IMR-90 (cell line): ENCODE measurements at regions not wholly inside any gene's neighbourhood (a gene's known extent, or its start where the extent isn't known, plus 50 kb on each side); places are given as distances from the start of the nearest gene placed in this dataset.

Source experiments
- ATAC-seq: fragments of 200-7000 bp; cut with Tn5 transposase; 2 replicates; pipeline ENCODE4 v1.9.1; 2020; ENCODE audit warnings: low read depth, mild to moderate bottlenecking, moderate library complexity
- BruUV-seq: library from RNA; stranded (reverse); fragments of 400-500 nt; replicated peaks from 2 replicates; lab custom pipeline; 2021; lab: Mats Ljungman, UMichigan
- CTCF ChIA-PET: fragments of 300-600 bp; formaldehyde crosslinking; extraction: SDS; loops from one replicate; lab custom pipeline; 2021; ENCODE audit warnings: antibody characterized with exemption; lab: Yijun Ruan, JAX
- POLR2A ChIA-PET: fragments of 300-600 bp; sonication (Branson Sonifier 250); formaldehyde crosslinking; loops from one replicate; lab custom pipeline; 2022; ENCODE audit warnings: antibody characterized with exemption; ENCODE audit not compliant: unreplicated experiment; lab: Charles Lee
- DNase-seq: peaks from one replicate; pipeline ENCODE4 v3.0.0; 2013
- H2AFZ ChIP-seq: replicated peaks from 2 replicates; pipeline ENCODE3; 2013; ENCODE audit warnings: low read length, mild to moderate bottlenecking; ENCODE audit not compliant: poor library complexity
- H2AK5ac ChIP-seq: 2 replicates; pipeline ENCODE4 v1.6.1; 2013; ENCODE audit warnings: low read depth, low read length, inconsistent platforms
- H2AK9ac ChIP-seq: replicated peaks from 2 replicates; pipeline ENCODE3; 2013; ENCODE audit warnings: mild to moderate bottlenecking, low read depth, low read length, moderate library complexity; ENCODE audit not compliant: poor library complexity
- H2BK120ac ChIP-seq: 2 replicates; pipeline ENCODE4 v1.6.1; 2013; ENCODE audit warnings: low read depth, low read length, inconsistent platforms
- H2BK15ac ChIP-seq: 3 replicates; pipeline ENCODE4 v1.6.1; 2013; ENCODE audit warnings: low read depth, low read length, inconsistent platforms
- H2BK20ac ChIP-seq: 2 replicates; pipeline ENCODE4 v1.6.1; 2013; ENCODE audit warnings: low read depth, mild to moderate bottlenecking, inconsistent platforms, low read length, moderate library complexity
- H2BK5ac ChIP-seq: 2 replicates; pipeline ENCODE4 v1.6.1; 2013; ENCODE audit warnings: mild to moderate bottlenecking, low read depth, low read length, inconsistent platforms; ENCODE audit not compliant: poor library complexity, severe bottlenecking
- H3K14ac ChIP-seq: replicated peaks from 2 replicates; pipeline ENCODE4 v1.6.1; 2013; ENCODE audit warnings: low read depth, low read length, inconsistent platforms
- H3K18ac ChIP-seq: 2 replicates; pipeline ENCODE4 v1.6.1; 2013; ENCODE audit warnings: low read depth, low read length, control low read depth
- H3K23ac ChIP-seq: 2 replicates; pipeline ENCODE4 v1.6.1; 2013; ENCODE audit warnings: low read depth, low read length, inconsistent platforms
- H3K27ac ChIP-seq: 2 replicates; pipeline ENCODE4 v1.5.1; 2013; ENCODE audit warnings: mild to moderate bottlenecking, control low read depth, low read length; ENCODE audit not compliant: insufficient read depth
- H3K27me3 ChIP-seq: 2 replicates; pipeline ENCODE4 v1.6.1; 2013; ENCODE audit warnings: low read length; ENCODE audit not compliant: control insufficient read depth, insufficient read depth
- H3K36me3 ChIP-seq: 2 replicates; pipeline ENCODE4 v1.6.1; 2013; ENCODE audit warnings: low read length, mixed read lengths; ENCODE audit not compliant: control insufficient read depth, insufficient read depth
- H3K4ac ChIP-seq: 2 replicates; pipeline ENCODE4 v1.6.1; 2013; ENCODE audit warnings: low read depth, low read length, inconsistent platforms
- H3K4me1 ChIP-seq: 2 replicates; pipeline ENCODE4 v1.6.1; 2013; ENCODE audit warnings: low read length, mixed read lengths; ENCODE audit not compliant: control insufficient read depth, insufficient read depth
- H3K4me2 ChIP-seq: 2 replicates; pipeline ENCODE4 v1.6.1; 2013; ENCODE audit warnings: low read depth, mild to moderate bottlenecking, control low read depth, low read length, moderate library complexity
- H3K4me3 ChIP-seq: 2 replicates; pipeline ENCODE4 v1.5.1; 2013; ENCODE audit warnings: low read depth, mild to moderate bottlenecking, control low read depth, low read length, moderate library complexity; ENCODE audit not compliant: insufficient read depth
- H3K56ac ChIP-seq: 2 replicates; pipeline ENCODE4 v1.6.1; 2013; ENCODE audit warnings: low read length, inconsistent platforms; ENCODE audit not compliant: insufficient read depth; ENCODE audit errors: extremely low read depth
- H3K79me1 ChIP-seq, 2 experiments: 2 replicates each; pipeline ENCODE4 v1.6.1; 2013; ENCODE audit warnings: low read length in 2 of 2, inconsistent platforms in 1 of 2, low read depth in 1 of 2
- H3K9ac ChIP-seq: 2 replicates; pipeline ENCODE4 v1.6.1; 2013; ENCODE audit warnings: low read depth, low read length, control low read depth
- H3K9me1 ChIP-seq: 2 replicates; pipeline ENCODE4 v1.6.1; 2013; ENCODE audit warnings: low read length, inconsistent platforms; ENCODE audit not compliant: insufficient read depth
- H3K9me3 ChIP-seq: 2 replicates; pipeline ENCODE4 v1.6.1; 2013; ENCODE audit warnings: low read length; ENCODE audit not compliant: control insufficient read depth, insufficient read depth
- H4K20me1 ChIP-seq: 2 replicates; pipeline ENCODE4 v1.6.1; 2013; ENCODE audit warnings: low read length, inconsistent platforms; ENCODE audit not compliant: insufficient read depth
- H4K5ac ChIP-seq: 2 replicates; pipeline ENCODE4 v1.6.1; 2013; ENCODE audit warnings: mild to moderate bottlenecking, low read depth, low read length, control low read depth
- H4K8ac ChIP-seq, 2 experiments: 2 replicates each; pipeline ENCODE4 v1.6.1; 2013; ENCODE audit warnings: low read depth in 2 of 2, low read length in 2 of 2, control low read depth in 1 of 2, inconsistent platforms in 1 of 2
- H4K91ac ChIP-seq: 2 replicates; pipeline ENCODE4 v1.6.1; 2013; ENCODE audit warnings: low read depth, low read length, inconsistent platforms; ENCODE audit not compliant: insufficient read depth
- CHD1 ChIP-seq: IDR thresholded peaks from 2 replicates; pipeline ENCODE4 v1.6.1; 2012; ENCODE audit warnings: low read depth, low read length, improper control_type of control experiment
- ELK1 ChIP-seq: fragments of 150-350 bp; IDR thresholded peaks from 2 replicates; pipeline ENCODE4 v1.6.1; 2016; ENCODE audit warnings: low read depth, mild to moderate bottlenecking, low read length, moderate library complexity, borderline replicate concordance
- MAFK ChIP-seq: IDR thresholded peaks from 2 replicates; pipeline ENCODE4 v1.6.1; 2012; ENCODE audit warnings: low read depth, low read length, improper control_type of control experiment
- RCOR1 ChIP-seq: IDR thresholded peaks from 2 replicates; pipeline ENCODE4 v1.6.1; 2012; ENCODE audit warnings: mild to moderate bottlenecking, low read length, improper control_type of control experiment; ENCODE audit not compliant: insufficient replicate concordance
- USF2 ChIP-seq: fragments of 150-350 bp; IDR thresholded peaks from 2 replicates; pipeline ENCODE4 v1.6.1; 2017; ENCODE audit warnings: mild to moderate bottlenecking, antibody characterized with exemption, low read length, low read depth
- WGBS, 2 experiments: methylation state at CpG; one replicate each; pipeline versions ENCODE4 v1.1.5 to v1.1.7; 2013; ENCODE audit warnings: missing lambda C conversion rate in 2 of 2; ENCODE audit not compliant: insufficient read length in 1 of 2; ENCODE audit errors: extremely low coverage in 2 of 2; 5-methylcytosine and 5-hydroxymethylcytosine counted together
- dilution Hi-C: fragments of 300-500 bp; cut with HindIII; formaldehyde crosslinking; loops from one replicate; pipeline ENCODE4 v1.14.3; 2018; ENCODE audit warnings: low sequenced_read_pairs; ENCODE audit not compliant: unreplicated experiment
- in situ Hi-C: fragments of 300-500 bp; cut with MboI; formaldehyde crosslinking; loops from 3 replicates; pipeline ENCODE4 v1.14.3; 2019; ENCODE audit warnings: low sequenced_read_pairs, inconsistent platforms, mixed read lengths
- intact Hi-C: fragments of 100-400 bp; cut with micrococcal nuclease; formaldehyde crosslinking; loops from 2 replicates; pipeline ENCODE4 v1.10.0; 2022

- CTCF ChIA-PET, result no interaction called here
- TF ChIP-seq USF2, result no peak
- no peak for TF ChIP-seq ELK1
- TF ChIP-seq CHD1, result no peak
- no peak for TF ChIP-seq MAFK
- no peak for TF ChIP-seq RCOR1
- Histone ChIP-seq H4K5ac (no peak overlapping the region), H2BK120ac (no peak overlapping the region), H3K27ac (no peak overlapping the region), H3K14ac (no peak overlapping the region), H2BK20ac (no peak overlapping the region), H3K4me1 (no peaks in the 10 kb centered on the region), H3K23ac (no peak overlapping the region), H4K8ac (no peak overlapping the region), H3K56ac (no peak overlapping the region), H3K18ac (no peak overlapping the region), H2AK5ac (no peak overlapping the region), H2BK15ac (no peak overlapping the region), H3K9me3 (peaks cover 5% of the 10 kb centered on the region; the same call in 1 of the 2 replicates), H3K27me3 (no peaks in the 10 kb centered on the region), H3K9ac (no peak overlapping the region), H3K4ac (no peak overlapping the region), H3K9me1 (no peaks in the 10 kb centered on the region), H2BK5ac (no peak overlapping the region), H4K91ac (no peak overlapping the region), H3K36me3 (no peaks in the 10 kb centered on the region), H2AK9ac (no peak overlapping the region), H4K20me1 (no peaks in the 10 kb centered on the region), H2AFZ (no peak overlapping the region), H3K79me1 (no peaks in the 10 kb centered on the region), H3K4me3 (no peak overlapping the region), H3K4me2 (no peak overlapping the region)
- in situ Hi-C loops, result no loop called here
- intact Hi-C loops, result no loop called here
- POLR2A ChIA-PET, result no interaction called here
- BruUV-seq, result no TSS peak
- DNase-seq (no peak), ATAC-seq (no peak)
- dilution Hi-C loops, result no loop called here
- no CpG with 5 or more reads among the region's 3 CpGs for WGBS, 2 experiments
Measured at GRCh38 chr2:5491523-5491922, 200.7 kb upstream of the SOX11 start.
